ENCODE measurements at regions not wholly inside any gene's neighbourhood (a gene's known extent, or its start where the extent isn't known, plus 50 kb on each side); places are given as distances from the start of the nearest gene placed in this dataset.

GRCh38 chr1:81435175-81435574 lies 365.6 kb upstream of the ADGRL2 start:
- no peak for DNase-seq (ENCODE audit: low spot score)

GRCh38 chr1:81433676-81434075 lies 367.1 kb upstream of the ADGRL2 start:
- DNase-seq (ENCODE audit: low spot score): no peak

- DNase-seq (ENCODE audit: low spot score): no peak
Observed at GRCh38 chr1:81432654-81433109, 368.1 kb upstream of the ADGRL2 start.

- no peak for DNase-seq (ENCODE audit: low spot score)
Observed at GRCh38 chr1:81432059-81432458, 368.7 kb upstream of the ADGRL2 start.

GRCh38 chr1:81431624-81432000 lies 369.1 kb upstream of the ADGRL2 start:
- no peak for DNase-seq (ENCODE audit: low spot score)

- DNase-seq (ENCODE audit: low spot score): no peak
Observed at GRCh38 chr1:81430955-81431623, 369.6 kb upstream of the ADGRL2 start.

DNA sequence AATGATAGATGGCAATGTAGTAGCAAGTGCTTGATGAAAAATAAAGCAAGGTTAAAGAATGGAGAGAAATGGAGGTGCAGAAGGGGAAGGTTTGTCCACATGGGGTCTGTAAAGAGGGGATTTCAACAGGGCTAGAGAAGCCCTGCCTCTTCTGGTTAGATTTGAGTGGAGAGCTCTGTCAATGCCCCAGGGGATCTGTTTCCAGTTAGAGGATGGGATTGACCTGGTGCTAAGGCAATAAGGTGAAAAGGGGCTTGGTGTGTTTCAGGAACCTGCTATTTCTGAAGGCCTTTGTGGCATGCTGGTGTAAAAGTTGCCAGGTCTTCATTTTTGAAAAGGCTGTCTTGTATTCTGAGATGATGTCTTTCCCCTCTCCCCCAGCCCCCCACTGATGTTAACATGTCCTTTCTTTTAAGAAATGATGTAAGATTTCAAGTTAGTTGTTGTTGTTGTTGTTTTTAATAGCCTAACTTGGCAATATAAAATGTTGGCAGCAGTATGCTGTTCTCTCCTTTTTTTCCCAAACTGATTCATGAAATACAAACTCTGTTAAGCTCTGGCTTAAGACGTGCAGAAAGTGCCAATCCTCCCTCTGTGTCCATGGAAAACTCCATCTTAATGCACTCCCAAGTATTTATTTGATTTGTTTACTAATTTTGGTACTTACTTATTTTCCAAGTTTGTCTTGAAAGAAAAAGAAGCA lies 370.3 kb upstream of the ADGRL2 start:
- DNase-seq (ENCODE audit: low spot score): no peak

DNA sequence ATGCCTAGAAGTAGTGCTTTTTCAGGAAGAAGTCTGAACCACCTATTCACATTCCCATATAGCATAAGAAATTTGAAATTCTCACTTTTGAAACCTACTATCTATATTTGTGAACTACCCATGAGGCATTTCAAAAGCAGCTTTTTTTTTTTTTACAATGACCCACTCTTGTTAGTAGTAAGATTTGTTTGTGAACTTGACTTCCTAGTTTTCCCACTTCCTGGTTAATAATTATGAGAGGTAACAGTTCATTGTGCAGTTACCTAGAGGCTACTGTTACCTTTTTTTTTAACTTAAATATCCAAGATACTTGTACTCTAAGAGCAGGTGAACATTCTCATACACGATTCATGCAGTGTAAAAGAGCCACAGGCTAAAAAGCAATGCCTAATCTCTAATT lies 371.7 kb upstream of the ADGRL2 start:
- DNase-seq (ENCODE audit: low spot score): no peak

DNA sequence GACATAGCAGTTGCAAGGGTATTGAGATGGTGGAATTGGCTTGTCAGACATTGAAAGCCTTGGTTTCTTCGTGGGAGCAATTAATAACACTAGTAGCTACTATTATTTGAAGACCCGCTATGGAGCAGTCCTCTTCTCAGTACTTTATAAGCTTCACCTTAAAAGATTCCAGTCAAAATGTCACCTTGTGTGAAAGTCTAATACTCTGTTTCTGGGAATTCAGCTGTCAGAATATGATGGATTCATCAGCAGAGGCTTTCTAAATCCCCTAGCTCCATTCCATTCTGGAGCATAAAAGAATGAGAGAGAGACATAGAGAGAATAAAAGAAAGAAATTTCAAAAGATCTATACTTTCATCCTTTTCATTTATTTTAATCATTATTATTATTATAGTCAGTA lies 375.9 kb upstream of the ADGRL2 start:
- no peak for DNase-seq (ENCODE audit: low spot score)

DNA sequence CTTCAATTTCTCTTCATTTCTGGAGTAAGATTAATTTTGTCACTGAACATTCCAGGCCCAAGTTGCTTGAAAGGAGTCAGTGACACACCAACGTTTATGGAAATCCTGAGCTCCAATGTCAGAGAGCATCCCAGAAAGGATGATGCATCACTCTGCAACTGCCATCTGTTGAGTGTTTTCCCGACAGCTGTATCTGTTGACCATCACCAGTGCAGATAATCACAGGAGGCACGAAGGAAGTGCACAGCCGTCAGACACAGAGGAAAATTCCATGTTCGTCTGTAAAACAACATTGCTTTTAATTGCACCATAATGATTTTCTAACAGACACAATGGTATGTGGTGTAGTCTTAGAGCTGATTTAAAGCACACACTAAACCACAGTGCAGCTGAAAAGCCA lies 376.7 kb upstream of the ADGRL2 start:
- DNase-seq (ENCODE audit: low spot score): no peak

GRCh38 chr1:81420760-81421159 lies 380.0 kb upstream of the ADGRL2 start:
- DNase-seq (ENCODE audit: low spot score): no peak

- DNase-seq (ENCODE audit: low spot score): peak; percentile 2
Observed at GRCh38 chr1:81414488-81415015, 386.2 kb upstream of the ADGRL2 start.

DNA sequence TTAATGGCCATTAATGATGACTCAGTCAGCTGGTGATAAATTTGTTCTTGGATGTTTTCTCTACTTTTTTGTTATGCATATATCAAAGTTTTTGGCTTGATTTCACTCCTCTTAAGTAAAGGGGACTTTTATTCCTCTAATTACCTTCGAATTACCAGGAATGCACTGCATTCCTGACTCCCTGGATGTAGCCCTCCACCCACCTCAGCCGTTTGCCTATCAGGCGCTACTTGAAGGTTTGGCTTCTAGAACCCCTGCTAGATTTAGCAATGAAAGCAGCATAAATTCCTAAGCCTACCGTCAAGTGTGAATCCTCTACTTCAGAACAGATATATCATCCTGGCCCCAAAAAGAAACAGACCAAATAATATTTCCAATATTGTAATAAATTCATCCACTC lies 387.8 kb upstream of the ADGRL2 start:
- no peak for DNase-seq (ENCODE audit: low spot score)

DNA sequence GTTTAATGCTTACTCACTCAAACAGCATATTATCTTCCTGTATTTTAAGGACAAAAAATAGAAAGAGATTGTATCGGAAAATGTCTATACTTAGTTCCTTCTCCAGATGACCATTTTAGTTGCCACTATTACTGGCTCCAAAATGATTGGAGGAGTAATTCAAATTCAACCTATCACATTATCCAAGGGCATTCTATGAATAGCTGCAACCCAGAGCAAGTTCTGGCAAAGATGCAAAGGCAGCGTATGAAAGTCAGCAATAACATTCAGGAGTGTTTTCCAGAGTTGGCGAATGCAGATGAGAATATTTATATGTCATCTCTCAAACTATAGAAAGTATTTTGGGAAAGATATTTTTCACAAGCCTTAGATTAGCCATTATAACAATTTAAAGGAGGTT lies 389.8 kb upstream of the ADGRL2 start:
- DNase-seq (ENCODE audit: low spot score): no peak

GRCh38 chr1:81410351-81410750 lies 390.4 kb upstream of the ADGRL2 start:
- no peak for DNase-seq (ENCODE audit: low spot score)

DNA sequence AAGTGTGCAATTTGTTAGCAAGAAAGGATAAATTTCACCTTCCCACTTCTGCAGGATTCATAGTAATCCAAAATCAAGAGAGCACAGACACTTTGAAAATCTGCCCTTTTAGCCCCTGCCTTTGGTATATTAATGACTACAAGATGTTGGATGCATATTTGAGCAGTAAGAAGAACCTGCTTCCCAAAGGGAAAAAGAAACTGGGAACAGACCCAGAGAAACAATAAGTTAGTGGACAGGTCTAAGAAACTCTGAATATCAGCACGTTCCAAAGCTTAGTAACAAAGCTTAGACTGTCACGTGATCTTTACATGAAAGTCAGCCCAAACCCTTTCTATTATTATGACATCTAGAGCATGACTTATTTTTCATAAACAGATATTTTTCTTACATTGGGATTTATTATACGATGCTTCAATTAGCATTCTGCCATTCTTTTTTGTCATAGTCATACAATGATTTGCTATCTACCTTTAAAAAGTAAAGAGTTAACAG lies 390.9 kb upstream of the ADGRL2 start:
- DNase-seq (ENCODE audit: low spot score): no peak

GRCh38 chr1:81409262-81409661 lies 391.5 kb upstream of the ADGRL2 start:
- DNase-seq (ENCODE audit: low spot score): no peak

DNA sequence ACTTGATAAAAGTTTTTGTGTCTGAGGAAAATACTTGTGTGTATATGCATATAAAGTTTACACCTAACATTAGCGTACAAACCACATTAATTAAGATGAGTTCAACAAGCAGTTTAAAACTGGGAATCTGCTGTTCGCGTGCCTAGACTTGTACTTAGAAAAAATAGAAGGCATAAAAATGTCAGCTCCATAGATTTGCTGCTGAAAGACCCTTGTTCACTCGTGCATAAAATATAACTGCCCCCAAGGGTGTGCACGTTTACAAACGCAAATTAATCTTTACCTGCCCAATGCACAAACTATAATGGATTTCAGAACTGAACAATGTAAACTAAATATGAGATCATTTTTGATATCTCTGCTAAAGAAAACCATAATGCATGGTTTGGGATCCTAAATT lies 392.3 kb upstream of the ADGRL2 start:
- DNase-seq (ENCODE audit: low spot score): no peak

GRCh38 chr1:81407000-81407821 lies 393.5 kb upstream of the ADGRL2 start:
- no peak for DNase-seq (ENCODE audit: low spot score)

GRCh38 chr1:81406292-81406999 lies 394.3 kb upstream of the ADGRL2 start:
- no peak for DNase-seq (ENCODE audit: low spot score)

GRCh38 chr1:81398041-81398440 lies 402.7 kb upstream of the ADGRL2 start:
- no peak for DNase-seq (ENCODE audit: low spot score)
